ENCODE measurements at regions not wholly inside any gene's neighbourhood (a gene's known extent, or its start where the extent isn't known, plus 50 kb on each side); places are given as distances from the start of the nearest gene placed in this dataset.
A peak's percentile ranks its signal among the peaks of the same experiment; 100 is the strongest.
"Not testable (repeated sequence)": the region's sequence is repeated elsewhere in the genome, so short reads cannot be mapped to it uniquely, and the experiment has no call there.

DNA sequence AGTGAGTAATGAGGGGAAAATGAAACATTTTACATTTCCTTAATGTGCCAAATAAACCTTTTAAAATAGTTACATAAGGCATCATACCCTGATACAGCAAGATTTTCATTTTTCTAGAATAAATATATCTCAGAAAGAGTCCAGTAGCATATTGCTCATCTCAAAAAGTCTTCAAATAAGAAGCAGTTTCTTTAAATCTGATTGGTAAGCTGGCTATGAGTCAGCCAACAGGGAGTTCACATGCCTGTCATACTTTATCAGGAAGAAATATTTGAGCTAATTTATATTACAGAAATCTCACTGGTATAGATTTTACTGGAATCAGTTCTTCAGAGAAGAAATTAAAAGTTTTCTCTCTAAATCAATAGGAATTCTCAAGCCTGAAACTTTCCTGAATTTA, 258.1 kb downstream of the C11orf87 start:
- no peak for DNase-seq

DNA sequence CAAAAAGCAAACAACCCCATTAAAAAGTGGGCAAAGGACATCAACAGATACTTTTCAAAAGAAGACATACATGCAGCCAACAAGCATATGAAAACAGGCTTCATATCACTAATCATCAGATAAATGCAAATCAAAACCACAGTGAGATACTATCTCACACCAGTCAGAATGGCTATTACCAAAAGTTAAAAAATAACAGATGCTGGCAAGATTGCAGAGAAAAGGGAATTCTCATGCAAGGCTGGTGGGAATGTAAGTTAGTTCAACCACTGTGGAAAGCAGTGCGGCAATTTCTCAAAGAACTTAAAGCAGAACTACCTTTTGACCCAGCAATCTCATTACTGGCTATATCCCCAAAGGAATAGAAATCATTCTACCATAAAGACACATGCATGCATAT, 260.8 kb downstream of the C11orf87 start:
- not testable (repeated sequence) for DNase-seq

DNA sequence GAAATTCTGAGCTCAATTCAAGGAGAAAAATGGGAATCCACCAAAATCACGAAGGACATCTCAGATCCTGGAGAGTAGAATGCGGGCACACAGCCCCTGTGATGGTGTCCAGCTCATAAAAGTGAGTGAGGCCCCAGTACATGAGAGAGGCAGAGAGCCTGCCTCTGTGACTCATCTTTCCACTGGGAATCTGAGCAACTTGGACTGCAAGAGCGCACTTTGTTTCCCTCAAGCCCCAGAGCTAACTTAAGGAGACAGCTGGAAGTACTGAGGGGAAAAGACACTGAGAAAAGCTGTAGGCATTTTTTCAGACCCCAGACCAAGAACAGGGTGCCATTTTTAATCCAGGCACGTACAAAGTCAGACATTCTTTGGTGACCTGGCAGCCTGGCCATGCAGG, 273.7 kb downstream of the C11orf87 start:
- DNase-seq = no peak

DNA sequence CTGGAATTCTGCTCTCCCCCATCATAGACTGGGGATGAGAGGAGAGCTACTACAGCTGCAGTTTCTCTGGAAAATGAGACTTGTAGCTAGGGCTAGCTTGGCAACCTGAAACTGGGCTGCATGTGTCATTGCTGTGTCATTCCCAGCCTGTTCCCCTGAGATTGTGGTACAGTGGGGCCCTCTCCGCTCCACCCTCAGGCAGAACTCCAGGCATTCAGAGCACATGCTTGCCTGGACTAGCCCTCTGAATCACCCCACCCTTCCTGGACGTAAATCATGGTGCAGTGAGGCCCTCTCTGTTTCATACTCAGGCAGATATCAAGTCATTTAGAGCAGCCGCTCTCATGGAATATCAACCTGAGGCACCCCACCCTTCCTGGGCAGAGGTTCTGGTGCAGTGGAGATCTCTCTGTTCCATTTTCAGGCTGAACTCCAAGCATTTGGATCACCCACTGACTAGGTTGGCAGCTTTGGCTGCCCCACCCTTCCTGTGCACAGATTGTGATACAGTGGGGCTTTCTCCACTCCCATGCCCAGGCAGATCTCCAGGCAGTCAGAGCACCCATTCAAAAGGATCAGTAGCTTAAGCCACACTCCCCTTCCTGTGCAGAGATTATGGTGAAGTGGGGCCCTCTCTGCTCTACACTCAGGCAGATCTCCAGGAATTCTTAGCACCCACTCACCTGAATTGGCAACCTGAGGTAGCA, 274.4 kb downstream of the C11orf87 start:
- DNase-seq = no peak

DNA sequence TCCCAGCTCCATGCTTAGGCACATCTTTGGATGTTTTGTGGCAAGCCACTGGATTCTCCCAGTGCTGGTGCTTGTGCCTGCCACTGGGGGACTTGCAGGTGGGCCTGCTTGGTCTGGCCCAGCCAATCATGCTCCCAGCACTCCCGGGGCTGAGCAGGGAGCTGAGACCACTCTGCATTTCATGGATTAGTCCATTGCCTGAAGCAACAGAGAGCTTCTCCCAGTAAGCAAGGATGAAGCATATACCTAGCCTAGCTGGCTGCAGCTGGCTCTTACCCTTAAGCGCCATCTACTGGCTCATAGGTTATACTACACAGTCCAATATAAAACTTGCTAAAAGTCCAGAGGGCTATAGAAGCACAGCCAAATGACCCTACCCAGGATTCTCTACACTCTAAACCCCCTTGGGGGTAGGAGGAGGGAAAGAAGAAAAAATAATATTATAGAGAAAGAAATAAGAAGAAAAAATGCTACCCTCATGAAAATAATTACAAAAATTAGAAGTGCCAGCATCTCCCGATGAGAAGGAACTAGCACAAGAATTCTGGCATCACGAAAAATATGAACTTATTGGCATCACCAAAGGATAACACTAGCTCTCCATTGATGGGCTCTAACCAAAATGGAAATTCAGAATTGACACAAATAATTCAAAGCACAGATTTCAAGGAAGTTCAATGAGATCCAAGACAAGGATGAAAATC, 275.3 kb downstream of the C11orf87 start:
- peak; percentile 60 to 68 for DNase-seq

DNA sequence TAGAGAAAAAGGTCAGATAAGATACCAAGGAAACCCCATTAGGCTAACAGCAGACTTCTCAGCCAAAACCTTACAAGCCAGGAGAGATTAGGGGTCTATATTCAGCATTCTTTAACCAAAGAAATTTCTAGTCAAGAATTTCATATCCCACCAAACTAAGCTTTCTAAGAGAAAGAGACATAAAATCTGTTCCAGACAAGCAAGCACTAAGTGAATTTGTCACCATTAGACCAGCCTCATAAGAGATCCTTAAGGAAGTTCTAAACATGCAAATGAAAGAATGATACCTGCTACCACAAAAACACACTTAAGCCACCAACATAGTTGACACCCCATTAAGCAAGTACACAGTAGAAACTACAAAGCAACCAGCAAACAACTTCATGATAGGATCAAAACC, 276.2 kb downstream of the C11orf87 start:
- no peak for DNase-seq

DNA sequence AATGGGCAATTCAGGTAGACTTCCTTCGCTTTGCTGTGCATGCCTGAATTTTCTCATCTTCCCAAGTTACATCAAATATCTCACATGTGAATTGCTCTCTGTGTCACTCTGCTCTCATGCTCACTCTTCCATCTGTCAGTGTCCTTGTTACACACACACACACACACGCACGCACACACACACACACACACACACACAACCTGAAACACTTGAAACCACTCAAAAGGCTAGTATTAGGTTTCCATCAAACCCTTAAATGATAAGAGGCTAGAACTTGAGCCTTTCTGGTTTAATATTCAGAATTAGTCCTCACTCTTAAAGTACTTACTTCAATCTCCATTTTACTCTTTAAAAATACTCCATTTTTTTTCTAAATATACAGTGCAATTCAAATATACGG, 282.4 kb downstream of the C11orf87 start:
- no peak for DNase-seq

DNA sequence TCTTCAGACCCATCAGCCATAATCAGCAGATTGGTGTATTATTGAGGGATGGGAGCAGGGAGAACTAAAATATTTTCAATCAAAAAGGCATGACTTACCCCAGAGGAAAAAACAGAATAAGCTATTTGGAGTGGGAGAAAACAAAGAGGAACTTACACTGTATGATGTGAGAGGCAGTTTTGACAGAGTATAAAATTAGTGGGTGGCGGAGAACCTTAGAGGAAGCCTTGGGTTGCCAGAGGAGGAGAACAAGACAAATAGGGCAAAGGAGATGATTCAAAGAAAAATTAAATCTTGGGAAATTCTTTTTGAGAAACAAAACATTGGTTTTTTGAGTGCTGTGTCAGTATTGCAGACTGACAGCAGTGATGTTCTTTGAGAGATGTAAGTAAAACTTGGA, 285.0 kb downstream of the C11orf87 start:
- DNase-seq = no peak

DNA sequence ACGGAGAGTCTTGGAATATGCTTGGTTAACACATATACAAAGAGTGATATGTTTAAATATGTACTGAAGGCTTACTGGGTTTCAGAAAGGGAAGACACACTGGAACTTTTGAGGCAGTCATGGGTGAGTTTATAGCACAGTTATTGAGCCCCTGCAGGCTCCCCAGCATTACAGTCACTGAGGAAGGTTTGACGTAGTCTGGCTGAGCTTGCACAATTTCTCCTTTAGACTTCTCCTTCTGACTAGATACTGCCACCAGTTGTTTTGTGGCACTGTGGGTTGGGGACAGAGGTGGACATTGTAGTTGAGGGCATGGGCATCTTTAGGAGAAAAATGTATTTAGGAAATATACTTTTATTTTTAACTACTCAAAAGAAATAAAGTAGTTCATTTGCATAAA, 285.4 kb downstream of the C11orf87 start:
- DNase-seq = no peak

DNA sequence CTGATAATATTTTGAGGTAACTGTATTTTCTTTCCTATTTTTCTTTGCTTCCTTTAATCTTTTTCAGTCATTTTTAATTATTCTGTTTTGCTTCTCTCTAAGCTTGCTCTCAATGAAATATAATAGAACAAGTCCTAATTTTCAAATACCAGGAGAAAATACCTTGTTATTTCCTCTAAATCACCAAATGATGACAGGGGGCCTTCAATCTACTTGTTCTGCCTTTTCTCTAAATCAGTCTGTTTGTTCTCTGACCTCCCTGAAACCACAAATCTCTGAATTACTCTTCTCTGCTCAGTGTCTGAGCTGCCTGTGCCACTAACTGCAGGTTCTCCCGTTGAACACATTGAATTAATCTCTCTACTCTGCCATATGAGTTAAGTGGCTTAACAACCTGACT, 286.2 kb downstream of the C11orf87 start:
- no peak for DNase-seq

DNA sequence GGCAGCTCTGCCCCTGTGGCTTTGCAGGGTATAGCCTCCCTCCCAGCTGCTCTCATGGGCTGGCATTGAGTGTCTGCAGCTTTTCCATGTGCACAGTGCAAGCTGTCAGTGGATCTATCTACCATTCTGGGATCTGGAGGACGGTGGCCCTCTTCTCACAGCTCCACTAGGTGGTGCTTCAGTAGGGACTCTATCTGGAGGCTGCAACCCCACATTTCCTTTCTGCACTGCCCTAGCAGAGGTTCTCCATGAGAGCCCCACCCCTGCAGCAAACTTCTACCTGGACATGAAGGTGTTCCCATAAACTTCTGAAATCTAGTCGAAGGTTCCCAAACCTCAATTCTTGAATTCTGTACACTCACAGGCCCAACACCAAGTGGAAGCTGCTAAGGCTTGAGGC, 292.5 kb downstream of the C11orf87 start:
- not testable (repeated sequence) for DNase-seq

DNA sequence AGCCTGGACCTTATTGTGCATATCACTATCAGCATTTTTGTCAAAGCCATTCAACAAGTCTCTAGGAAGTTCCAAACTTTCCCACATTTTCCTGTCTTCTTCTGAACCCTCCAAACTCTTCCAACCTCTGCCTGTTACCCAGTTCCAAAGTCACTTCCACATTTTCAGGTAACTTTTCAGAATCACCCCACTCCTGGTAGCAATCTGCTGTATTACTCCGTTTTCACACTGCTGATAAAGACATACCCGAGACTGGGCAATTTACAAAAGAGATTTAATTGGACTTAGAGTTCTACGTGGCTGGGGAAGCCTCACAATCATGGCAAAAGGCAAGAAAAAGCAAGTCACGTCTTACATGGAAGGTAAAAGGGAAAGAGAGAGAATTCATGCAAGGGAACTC, 293.4 kb downstream of the C11orf87 start:
- DNase-seq = not testable (repeated sequence)

DNA sequence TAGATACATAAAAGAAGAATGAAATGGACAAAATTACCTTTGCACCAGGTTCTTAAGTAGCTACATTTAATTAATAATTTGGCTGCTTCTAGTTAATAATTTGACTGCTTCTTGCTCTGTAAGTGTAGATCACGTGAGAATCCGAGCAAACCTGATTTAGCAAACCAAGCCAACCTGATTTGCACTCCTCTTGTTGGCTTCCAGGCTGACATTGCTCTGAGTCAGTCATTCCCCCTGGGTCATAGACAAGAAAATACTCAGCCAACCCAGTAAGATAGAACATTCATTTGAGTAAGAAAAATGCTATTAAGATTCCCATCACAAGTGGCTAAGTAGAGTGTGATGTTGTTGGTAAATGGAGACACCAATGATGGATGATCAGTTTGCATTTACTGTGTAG, 304.1 kb downstream of the C11orf87 start:
- no peak for DNase-seq

DNA sequence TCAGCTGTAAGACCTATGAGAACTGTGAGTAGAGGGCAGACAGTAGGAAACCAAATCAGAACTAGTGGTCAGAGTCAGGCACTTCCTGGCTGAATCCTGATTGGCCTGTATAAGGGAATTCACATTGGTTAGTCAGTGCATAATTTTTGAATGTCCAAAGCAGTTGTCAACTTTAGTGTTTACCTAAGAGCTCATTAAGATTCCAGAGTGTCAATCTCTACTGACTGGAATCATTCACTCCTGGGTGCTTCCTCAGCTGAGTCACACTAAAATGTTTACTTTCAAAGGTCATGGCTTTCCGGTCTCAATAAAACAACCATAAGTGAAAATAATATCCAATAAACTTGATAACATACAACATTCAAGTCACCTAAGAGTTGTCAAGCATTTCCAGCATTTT, 306.1 kb downstream of the C11orf87 start:
- no peak for DNase-seq

DNA sequence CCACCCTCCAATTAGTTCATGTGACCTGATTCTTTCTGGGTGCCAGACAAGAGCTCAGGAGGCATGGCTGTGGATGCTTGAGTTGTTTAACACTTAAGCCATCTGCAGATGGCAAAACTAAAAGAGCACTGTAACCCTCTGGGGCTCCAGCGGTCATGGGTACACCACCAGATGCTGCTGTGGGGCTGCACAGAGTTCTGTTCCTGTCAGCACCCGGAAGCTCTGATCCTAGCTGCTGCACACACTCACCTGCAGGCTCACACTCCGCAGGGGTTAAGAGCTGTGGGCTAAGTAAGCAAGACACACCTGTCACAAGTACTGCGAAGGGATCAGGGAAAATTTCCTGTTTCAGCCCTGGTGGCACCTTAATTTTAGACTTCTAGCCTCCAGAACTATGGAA, 307.8 kb downstream of the C11orf87 start:
- DNase-seq = peak; percentile 75 to 95

DNA sequence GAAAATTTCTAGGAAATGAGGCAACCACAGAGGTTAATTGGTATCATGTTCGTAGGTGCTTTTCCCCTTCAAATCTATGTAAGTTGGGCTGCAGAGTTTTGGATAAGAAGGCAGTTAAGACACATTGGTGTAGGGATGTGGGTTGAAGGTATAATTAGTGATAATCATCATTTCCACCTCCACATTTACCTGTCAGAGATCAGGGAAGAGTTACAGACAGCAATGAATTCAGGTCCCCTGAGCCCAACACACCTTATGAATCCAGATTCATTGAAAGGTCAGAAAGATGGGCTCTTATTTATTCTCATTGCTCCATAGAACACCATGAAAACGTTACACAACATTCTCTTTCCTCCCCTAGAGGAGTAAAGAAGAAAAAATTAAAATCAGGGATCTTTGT, 308.7 kb downstream of the C11orf87 start:
- peak in 1 of 2 experiments; percentile 38 for DNase-seq

DNA sequence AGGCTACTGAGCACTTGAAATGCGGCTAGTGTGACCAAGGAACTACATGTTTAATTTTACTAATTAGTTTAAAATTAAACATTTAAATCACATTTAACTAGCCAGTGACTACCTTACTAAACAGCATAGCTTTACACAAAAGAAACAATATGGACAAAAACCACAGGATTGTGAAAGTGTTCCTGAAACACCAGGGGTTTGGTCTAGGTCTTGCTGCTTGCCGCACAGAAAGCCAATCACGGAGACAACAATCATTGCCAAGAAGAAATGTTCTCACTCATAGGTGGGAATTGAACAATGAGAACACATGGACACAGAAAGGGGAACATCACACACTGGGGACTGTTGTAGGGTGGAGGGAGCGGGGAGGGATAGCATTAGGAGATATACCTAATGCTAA, 309.5 kb downstream of the C11orf87 start:
- DNase-seq = no peak

DNA sequence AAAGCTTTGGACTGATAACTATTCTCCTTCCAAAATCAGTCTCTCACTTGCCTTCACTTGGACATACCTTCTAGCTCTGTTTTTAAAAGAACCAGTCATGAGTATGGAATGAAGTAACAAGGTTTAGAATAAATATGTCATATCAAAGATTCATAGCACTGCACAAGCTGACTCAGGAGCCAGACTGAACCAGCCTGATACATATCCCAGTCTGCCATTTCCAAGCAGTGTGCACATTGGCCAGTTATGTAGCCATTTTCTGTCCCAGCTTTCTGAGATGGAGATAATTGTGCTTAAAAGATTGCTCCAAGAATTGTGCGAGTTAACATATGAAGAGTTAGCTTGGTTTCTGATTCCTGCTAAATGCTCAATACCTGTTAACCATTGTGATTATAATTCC, 311.3 kb downstream of the C11orf87 start:
- no peak for DNase-seq

DNA sequence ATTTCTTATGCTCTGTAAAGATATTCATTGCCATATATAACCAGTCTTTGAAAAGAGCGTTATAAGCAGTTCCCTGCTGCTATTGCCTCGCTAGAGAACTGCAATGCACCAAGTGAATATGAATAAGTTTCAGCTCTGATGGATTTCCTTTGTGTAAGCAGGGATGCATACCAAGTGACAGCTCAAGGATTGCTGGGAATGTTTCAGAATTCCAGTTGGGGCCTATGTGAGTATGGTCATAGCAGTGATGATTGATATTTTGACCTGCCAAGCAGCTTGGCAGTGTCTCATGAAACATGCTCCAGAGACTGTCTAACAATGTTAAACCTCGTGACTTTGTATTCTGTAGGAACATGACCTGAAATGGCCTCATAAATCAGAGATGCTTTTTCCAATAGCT, 312.6 kb downstream of the C11orf87 start:
- no peak for DNase-seq

DNA sequence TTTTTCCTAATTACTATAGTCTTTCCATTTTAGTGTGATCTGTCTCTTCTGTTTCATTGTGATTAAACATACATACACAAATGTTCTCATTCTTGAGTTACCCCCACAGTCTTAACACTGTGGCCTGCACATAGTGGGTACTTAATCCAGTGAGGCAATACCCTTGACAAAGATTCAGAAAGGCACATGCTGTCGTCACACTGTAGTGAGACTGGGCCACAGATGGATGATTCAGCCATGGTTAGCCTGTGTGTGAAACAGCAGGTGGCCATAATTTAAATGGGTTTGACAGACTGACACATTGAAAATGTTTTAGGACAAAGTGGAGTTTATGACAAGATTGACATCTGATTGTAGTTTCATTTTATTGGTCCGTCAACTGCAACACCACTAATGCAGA, 313.1 kb downstream of the C11orf87 start:
- no peak for DNase-seq

DNA sequence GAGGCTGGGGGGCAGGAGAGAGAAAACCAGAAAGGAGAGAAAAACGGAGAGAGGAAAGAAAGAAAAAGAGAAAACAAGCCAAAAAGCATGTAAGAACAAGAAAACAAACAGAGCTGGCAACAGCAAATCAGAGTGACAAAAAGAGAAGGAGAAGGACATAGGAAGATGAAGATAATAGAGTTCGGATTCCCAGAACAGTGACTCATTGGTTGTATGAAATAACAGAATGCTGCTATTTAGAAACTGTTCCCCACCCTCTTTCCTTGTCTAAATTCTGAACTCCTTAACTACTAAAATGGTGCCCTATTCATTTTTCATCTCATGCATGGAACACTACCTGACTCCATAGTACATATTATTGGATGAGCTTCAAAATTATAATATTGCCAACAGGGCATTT, 317.4 kb downstream of the C11orf87 start:
- no peak for DNase-seq

DNA sequence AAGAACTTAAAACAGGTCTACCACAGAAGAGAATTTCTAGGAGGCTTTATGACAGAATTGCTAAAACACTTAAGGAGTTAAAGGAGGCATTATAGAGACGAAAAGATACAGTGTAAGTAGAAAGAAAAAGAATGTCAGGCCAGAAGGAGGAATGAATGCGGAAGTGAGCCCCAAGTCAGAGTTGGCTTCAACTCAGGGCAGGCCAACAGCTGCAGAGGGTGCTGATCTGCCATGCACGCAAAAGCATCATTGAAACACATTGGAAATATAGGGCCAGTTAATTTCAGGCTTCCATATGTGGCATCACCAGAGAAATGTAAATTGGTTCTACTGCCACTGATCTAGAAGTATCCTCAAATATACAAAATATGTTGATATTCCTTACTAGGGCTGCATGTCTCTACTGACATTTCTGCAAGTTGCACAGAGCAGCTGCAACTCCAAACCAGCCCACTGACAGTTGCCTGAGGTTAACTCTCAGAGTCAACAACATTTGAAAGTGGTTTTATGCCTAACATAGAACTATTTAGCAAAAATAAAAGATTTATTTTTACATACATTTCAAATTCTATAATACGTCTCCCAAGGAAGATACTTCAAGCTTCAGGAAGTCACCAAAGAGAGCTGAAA, 324.1 kb downstream of the C11orf87 start:
- no peak for DNase-seq

DNA sequence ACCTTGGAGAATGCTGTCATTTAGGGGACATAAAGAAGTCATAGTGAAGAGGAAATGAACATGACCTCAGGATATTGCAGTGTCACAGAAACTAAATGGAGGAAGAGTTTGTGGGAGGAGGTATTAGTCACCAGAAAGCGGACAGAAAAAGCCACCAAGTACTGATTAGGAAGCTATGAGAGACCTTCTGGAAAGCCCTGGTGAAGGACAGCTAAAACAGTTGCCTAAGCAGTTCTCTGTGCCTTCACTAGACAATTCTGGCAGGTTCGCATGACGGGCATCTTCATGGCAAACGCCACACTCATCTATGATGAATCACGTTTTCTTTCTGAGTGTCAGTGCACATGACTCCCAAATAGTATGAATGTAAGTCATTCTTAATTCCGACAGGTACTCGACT, 325.8 kb downstream of the C11orf87 start:
- DNase-seq = no peak

DNA sequence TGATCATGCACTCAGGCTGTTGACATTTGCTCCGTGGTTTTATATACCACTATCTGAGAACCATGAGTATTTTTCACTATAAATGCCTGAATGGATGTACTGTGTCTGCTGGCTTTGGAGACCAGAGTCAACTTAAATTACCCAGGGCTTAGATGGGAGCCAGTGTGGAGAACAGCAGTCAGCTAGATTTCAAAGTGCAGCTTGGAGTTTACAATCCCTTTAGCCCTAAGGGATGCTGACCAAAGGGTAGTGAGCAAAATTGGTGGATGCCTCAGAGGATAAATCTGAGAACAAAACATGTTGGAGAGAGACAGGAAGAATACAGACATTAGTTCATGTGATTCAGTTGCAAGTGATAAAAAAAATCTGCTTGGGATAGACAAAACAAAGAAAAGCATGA, 327.5 kb downstream of the C11orf87 start:
- no peak for DNase-seq
